ENCODE measurements at regions not wholly inside any gene's neighbourhood (a gene's known extent, or its start where the extent isn't known, plus 50 kb on each side); places are given as distances from the start of the nearest gene placed in this dataset.

DNA sequence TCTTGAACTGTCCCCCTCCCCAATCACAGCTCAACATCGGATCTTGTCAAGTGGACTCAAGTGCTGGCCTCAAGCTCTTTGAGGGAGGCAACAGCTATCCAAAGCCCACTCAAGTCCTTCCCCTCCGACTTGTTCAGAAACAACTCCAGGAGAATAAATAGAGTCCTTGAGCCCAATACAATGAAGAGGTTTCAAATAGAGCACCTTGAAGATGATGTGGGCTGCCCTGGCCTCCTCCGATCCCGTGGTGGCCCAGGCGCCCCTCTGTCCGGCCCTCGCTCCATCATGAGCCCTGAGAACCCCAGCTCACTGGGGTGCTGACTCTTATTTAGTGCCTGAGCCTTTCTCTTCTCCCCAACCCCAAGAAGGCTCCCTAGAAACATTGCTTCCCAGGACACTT lies 164.3 kb upstream of the PMEPA1 start:
- TF ChIP-seq, protein P1, sequence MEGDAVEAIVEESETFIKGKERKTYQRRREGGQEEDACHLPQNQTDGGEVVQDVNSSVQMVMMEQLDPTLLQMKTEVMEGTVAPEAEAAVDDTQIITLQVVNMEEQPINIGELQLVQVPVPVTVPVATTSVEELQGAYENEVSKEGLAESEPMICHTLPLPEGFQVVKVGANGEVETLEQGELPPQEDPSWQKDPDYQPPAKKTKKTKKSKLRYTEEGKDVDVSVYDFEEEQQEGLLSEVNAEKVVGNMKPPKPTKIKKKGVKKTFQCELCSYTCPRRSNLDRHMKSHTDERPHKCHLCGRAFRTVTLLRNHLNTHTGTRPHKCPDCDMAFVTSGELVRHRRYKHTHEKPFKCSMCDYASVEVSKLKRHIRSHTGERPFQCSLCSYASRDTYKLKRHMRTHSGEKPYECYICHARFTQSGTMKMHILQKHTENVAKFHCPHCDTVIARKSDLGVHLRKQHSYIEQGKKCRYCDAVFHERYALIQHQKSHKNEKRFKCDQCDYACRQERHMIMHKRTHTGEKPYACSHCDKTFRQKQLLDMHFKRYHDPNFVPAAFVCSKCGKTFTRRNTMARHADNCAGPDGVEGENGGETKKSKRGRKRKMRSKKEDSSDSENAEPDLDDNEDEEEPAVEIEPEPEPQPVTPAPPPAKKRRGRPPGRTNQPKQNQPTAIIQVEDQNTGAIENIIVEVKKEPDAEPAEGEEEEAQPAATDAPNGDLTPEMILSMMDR (IDR thresholded peaks at IDR 0.05; ENCODE audit: insufficient read depth, low read length, poor library complexity, severe bottlenecking): no peak
- no peak for TF ChIP-seq EZH2phosphoT487 (conservative IDR thresholded peaks at IDR 0.05; ENCODE audit: low read length)
